Left ventricle myocardium inferior (tissue), 1 donor: ENCODE measurements at regions not wholly inside any gene's neighbourhood (a gene's known extent, or its start where the extent isn't known, plus 50 kb on each side); places are given as distances from the start of the nearest gene placed in this dataset.

ENCODE experiments used
- DNase-seq: peaks from one replicate; pipeline ENCODE4 v3.0.0-alpha.2; 2020
- H3K27ac ChIP-seq: fragments of 200-600 bp; replicated peaks from 2 replicates; pipeline ENCODE4 v1.8.0; 2021
- H3K27me3 ChIP-seq: fragments of 200-600 bp; 2 replicates; pipeline ENCODE4 v1.8.0; 2021; ENCODE audit warnings: low read depth
- H3K36me3 ChIP-seq: fragments of 200-600 bp; 2 replicates; pipeline ENCODE4 v1.8.0; 2021
- H3K4me1 ChIP-seq: fragments of 200-600 bp; 2 replicates; pipeline ENCODE4 v1.8.0; 2021
- H3K4me3 ChIP-seq: fragments of 200-600 bp; 2 replicates; pipeline ENCODE4 v1.8.0; 2021; ENCODE audit warnings: mild to moderate bottlenecking, moderate library complexity
- H3K9me3 ChIP-seq: fragments of 200-600 bp; replicated peaks from 2 replicates; pipeline ENCODE4 v1.8.0; 2021
- CTCF ChIP-seq: fragments of 200-600 bp; IDR thresholded peaks from 2 replicates; pipeline ENCODE4 v1.8.0; 2021; ENCODE audit warnings: antibody characterized with exemption, mild to moderate bottlenecking, borderline replicate concordance
- intact Hi-C: fragments of 100-400 bp; cut with micrococcal nuclease; formaldehyde crosslinking; loops from one replicate; pipeline ENCODE4 v1.11.0; 2022
- donor health status: DM: no; HTN: yes; CAD: no; lungs with severe emphysema.

DNA sequence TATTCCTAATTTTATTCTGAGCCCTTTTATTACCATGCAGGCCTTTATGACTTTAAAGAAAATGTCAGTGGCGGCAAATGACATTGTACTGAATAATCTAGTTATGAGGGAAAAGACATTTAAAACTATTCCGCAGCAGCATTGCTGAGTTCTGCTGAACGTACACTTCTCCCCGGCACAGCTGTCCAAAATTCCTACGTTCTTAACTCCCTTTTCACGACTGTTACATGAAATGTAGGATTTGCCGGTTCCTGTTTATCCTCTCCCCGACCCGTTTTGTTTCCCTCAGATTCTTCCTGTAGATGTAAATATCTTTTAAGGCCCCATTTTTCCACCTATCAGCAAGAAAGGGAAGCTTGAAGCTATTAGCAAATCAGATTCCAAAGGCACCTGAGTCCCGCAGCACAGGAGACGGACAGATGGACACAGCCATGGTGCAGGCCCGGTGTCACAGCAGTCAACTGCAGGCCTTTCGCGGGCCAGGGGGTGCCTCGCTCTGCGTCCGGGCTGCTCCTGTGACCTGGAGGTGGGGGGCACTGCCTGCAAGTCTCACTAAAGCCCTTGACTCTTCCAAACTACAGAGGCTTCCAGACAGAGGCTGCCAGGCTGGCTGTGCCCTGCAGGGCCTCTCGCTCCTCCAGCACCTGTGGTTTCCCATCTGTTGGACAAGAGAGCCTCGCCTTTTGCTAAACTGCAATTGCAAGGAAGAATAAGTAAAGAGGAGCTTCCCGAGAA, 485.0 kb upstream of the MGMT start:
- Histone ChIP-seq H3K36me3 (no peaks in the 10 kb centered on the region), H3K4me1 (no peaks in the 10 kb centered on the region), H3K27me3 (peaks cover 34% of the 10 kb centered on the region), H3K4me3 (no peak overlapping the region), H3K9me3 (no peaks in the 10 kb centered on the region), H3K27ac (no peak overlapping the region)
- no peak for DNase-seq
- intact Hi-C loops, result no loop called here
- no peak for TF ChIP-seq CTCF

- no peaks in the 10 kb centered on the region for H3K36me3 ChIP-seq
- peaks cover under 1% of the 10 kb centered on the region for H3K9me3 ChIP-seq
- no peaks in the 10 kb centered on the region for H3K4me1 ChIP-seq
- H3K27me3 ChIP-seq, result peaks cover 39% of the 10 kb centered on the region
- no peak for TF ChIP-seq CTCF
- no peak overlapping the region for H3K27ac ChIP-seq
- H3K4me3 ChIP-seq, result no peak overlapping the region
- intact Hi-C loops, result no loop called here
- DNase-seq, result no peak
These were observed 484.5 kb upstream of the MGMT start for GRCh38 chr10:128982616-128982915.

DNA sequence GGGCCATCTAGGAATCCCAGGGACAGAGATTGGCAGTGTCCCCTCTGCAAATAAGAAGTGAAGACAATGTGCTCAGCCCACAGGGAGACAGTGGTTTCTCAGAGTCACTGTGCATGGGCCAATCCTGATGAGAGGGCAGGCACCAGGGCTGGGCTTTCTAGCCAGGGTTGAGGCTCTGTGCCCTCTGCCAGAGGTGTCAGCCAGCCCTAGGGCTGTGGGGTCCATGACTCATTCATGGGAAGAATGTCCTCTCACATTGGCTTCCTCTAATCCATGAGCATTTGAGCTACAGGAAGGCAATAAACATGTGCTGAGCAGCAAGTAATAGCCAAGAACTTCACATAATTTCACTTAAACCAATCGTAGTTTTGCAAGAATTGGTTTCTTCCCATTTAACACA, 482.0 kb upstream of the MGMT start:
- no peak for TF ChIP-seq CTCF
- Histone ChIP-seq H3K4me1 (no peaks in the 10 kb centered on the region), H3K27ac (no peak overlapping the region), H3K4me3 (no peak overlapping the region), H3K27me3 (peaks cover 61% of the 10 kb centered on the region), H3K36me3 (no peaks in the 10 kb centered on the region), H3K9me3 (peaks cover 5% of the 10 kb centered on the region)
- no peak for DNase-seq
- intact Hi-C loops, result no loop called here

GRCh38 chr10:128990986-128991385, 476.1 kb upstream of the MGMT start:
- Histone ChIP-seq H3K27me3 (peaks cover 73% of the 10 kb centered on the region), H3K27ac (no peak overlapping the region), H3K4me1 (no peaks in the 10 kb centered on the region), H3K36me3 (no peaks in the 10 kb centered on the region), H3K9me3 (peaks cover 5% of the 10 kb centered on the region), H3K4me3 (no peak overlapping the region)
- intact Hi-C loops, result no loop called here
- DNase-seq, result no peak
- TF ChIP-seq CTCF, result no peak

DNA sequence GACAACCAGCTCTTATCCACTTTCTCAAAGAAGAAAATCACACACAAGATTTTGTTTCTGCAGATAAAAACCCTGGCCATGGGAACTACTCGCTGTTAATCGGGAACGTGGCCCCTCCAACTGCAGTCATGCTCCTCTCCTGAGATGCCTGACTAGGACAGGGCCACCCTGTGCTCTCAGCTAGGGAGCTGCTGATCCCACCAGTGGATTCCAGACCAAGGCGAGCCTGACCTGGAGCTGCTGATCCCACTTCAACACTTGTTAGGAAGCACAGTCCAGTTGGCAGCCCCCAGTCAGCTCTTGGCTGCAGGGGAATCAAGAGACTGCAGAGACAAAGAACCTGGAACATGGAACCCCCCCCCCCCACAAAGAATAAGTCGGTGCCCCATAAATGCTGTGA, 474.3 kb upstream of the MGMT start:
- no peak overlapping the region for H3K4me3 ChIP-seq
- H3K9me3 ChIP-seq, result peaks cover 3% of the 10 kb centered on the region
- H3K27me3 ChIP-seq, result peaks cover 62% of the 10 kb centered on the region
- intact Hi-C loops, result no loop called here
- no peaks in the 10 kb centered on the region for H3K4me1 ChIP-seq
- H3K27ac ChIP-seq, result no peak overlapping the region
- no peak for TF ChIP-seq CTCF
- DNase-seq, result no peak
- no peaks in the 10 kb centered on the region for H3K36me3 ChIP-seq
